ENCODE measurements at regions not wholly inside any gene's neighbourhood (a gene's known extent, or its start where the extent isn't known, plus 50 kb on each side); places are given as distances from the start of the nearest gene placed in this dataset.

- DNase-seq (ENCODE audit: low read depth), result no peak
- TF ChIP-seq CTCF (conservative IDR thresholded peaks at IDR 0.05; ENCODE audit: control insufficient read depth, insufficient read depth, low read depth, low read length), result no peak
Measured at GRCh38 chr14:101034986-101035385, 131.5 kb upstream of the RTL1 start.

GRCh38 chr14:101035466-101036225, 132.1 kb upstream of the RTL1 start:
- DNase-seq (ENCODE audit: low read depth), result no peak
- TF ChIP-seq CTCF (conservative IDR thresholded peaks at IDR 0.05; ENCODE audit: control insufficient read depth, insufficient read depth, low read depth, low read length), result no peak
- no peak overlapping the region for H3K4me3 ChIP-seq (ENCODE audit: control insufficient read depth, low read depth, low read length)

More at GRCh38 chr14:101034986-101035385, 131.5 kb upstream of the RTL1 start:
- H3K4me3 ChIP-seq (ENCODE audit: control insufficient read depth, low read depth, low read length), result no peak overlapping the region

GRCh38 chr14:101037021-101037817, 133.7 kb upstream of the RTL1 start:
- no peak for DNase-seq (ENCODE audit: low read depth)

GRCh38 chr14:101039031-101039754, 135.7 kb upstream of the RTL1 start:
- DNase-seq (ENCODE audit: low read depth), result no peak
- no peak overlapping the region for H3K4me3 ChIP-seq (ENCODE audit: control insufficient read depth, low read depth, low read length)
- no peak for TF ChIP-seq CTCF (conservative IDR thresholded peaks at IDR 0.05; ENCODE audit: control insufficient read depth, insufficient read depth, low read depth, low read length)

More at GRCh38 chr14:101037021-101037817, 133.7 kb upstream of the RTL1 start:
- no peak overlapping the region for H3K4me3 ChIP-seq (ENCODE audit: control insufficient read depth, low read depth, low read length)
- no peak for TF ChIP-seq CTCF (conservative IDR thresholded peaks at IDR 0.05; ENCODE audit: control insufficient read depth, insufficient read depth, low read depth, low read length)

GRCh38 chr14:101039755-101040138, 136.2 kb upstream of the RTL1 start:
- no peak for TF ChIP-seq CTCF (conservative IDR thresholded peaks at IDR 0.05; ENCODE audit: control insufficient read depth, insufficient read depth, low read depth, low read length)
- no peak overlapping the region for H3K4me3 ChIP-seq (ENCODE audit: control insufficient read depth, low read depth, low read length)
- no peak for DNase-seq (ENCODE audit: low read depth)

- TF ChIP-seq CTCF (conservative IDR thresholded peaks at IDR 0.05; ENCODE audit: control insufficient read depth, insufficient read depth, low read depth, low read length), result no peak
- H3K4me3 ChIP-seq (ENCODE audit: control insufficient read depth, low read depth, low read length), result no peak overlapping the region
- no peak for DNase-seq (ENCODE audit: low read depth)
Measured at GRCh38 chr14:101040538-101041442, 137.3 kb upstream of the RTL1 start.
